ENCODE measurements at regions not wholly inside any gene's neighbourhood (a gene's known extent, or its start where the extent isn't known, plus 50 kb on each side); places are given as distances from the start of the nearest gene placed in this dataset.

DNA sequence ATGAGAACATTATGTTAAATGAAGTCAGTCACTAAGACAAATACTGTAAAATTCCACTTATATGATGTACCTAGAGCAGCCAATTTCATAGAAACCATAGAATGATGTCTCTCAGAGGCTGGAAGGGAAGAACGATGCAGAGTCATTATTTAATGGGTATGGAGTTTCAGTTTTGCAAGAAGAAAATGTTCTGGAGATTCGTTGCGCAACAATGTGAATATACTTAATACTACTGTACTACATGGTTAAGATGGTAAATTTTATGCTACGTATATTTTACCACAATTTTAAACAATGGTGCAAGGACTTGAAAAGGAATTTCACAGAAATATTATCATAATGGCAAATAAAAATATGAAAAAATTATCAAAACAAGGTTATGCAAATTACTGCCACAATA lies 972.6 kb downstream of the KCNMA1 start:
- H3K27ac ChIP-seq, result no peak overlapping the region
- 91 to 95% (median 92%) methylated on average over 4 of the region's 4 CpGs for WGBS, 4 donors
- no peak for TF ChIP-seq POLR2A (IDR thresholded peaks at IDR 0.05)
- TF ChIP-seq, protein P1, sequence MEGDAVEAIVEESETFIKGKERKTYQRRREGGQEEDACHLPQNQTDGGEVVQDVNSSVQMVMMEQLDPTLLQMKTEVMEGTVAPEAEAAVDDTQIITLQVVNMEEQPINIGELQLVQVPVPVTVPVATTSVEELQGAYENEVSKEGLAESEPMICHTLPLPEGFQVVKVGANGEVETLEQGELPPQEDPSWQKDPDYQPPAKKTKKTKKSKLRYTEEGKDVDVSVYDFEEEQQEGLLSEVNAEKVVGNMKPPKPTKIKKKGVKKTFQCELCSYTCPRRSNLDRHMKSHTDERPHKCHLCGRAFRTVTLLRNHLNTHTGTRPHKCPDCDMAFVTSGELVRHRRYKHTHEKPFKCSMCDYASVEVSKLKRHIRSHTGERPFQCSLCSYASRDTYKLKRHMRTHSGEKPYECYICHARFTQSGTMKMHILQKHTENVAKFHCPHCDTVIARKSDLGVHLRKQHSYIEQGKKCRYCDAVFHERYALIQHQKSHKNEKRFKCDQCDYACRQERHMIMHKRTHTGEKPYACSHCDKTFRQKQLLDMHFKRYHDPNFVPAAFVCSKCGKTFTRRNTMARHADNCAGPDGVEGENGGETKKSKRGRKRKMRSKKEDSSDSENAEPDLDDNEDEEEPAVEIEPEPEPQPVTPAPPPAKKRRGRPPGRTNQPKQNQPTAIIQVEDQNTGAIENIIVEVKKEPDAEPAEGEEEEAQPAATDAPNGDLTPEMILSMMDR (IDR thresholded peaks at IDR 0.05), result no peak
- H3K4me1 ChIP-seq (replicated peaks in 1 of 2), result no peaks in the 10 kb centered on the region
- intact Hi-C loops (cut with DNase I), result no loop called here
- H3K9me3 ChIP-seq (replicated peaks in 1 of 3), result no peaks in the 10 kb centered on the region
- H3K27me3 ChIP-seq, result no peaks in the 10 kb centered on the region
- no peak overlapping the region for H3K4me3 ChIP-seq
- DNase-seq, result no peak
- no peaks in the 10 kb centered on the region for H3K36me3 ChIP-seq (replicated peaks in 1 of 2)

DNA sequence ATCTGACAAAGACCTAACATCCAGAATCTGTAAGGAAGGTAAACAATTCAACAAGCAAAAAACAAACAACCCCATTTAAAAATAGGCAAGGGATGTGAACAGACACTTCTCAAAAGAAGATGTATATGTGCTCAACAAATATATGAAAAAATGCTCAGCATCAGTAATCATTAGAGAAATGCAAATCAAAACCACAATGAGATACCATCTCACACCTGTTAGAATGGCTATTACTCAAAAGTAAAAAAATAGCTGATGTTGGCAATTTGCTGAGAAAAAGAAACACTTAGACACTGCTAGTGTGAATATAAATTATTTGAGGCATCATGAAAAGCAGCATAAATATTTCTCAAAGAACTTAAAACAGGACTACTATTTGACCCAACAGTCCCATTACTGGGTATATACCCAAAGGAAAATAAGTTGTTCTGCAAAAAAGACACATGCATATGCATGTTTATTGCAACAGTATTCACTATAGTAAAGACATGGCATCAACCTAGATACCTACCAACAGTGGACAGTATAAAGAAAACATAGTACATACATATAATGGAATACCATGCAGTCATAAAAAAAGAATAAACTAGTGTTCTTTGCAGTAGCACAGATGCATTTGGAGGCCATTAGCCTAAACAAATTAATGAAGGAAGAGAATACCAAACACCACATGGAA lies 980.1 kb downstream of the KCNMA1 start:
- DNase-seq, result no peak
- H3K27me3 ChIP-seq, result no peaks in the 10 kb centered on the region
- no peaks in the 10 kb centered on the region for H3K9me3 ChIP-seq (replicated peaks in 1 of 3)
- H3K36me3 ChIP-seq (replicated peaks in 1 of 2), result no peaks in the 10 kb centered on the region
- H3K4me1 ChIP-seq (replicated peaks in 1 of 2), result no peaks in the 10 kb centered on the region
- H3K27ac ChIP-seq, result no peak overlapping the region
- intact Hi-C loops (cut with DNase I), result no loop called here
- TF ChIP-seq, protein P1 (IDR thresholded peaks at IDR 0.05), result no peak
- TF ChIP-seq POLR2A (IDR thresholded peaks at IDR 0.05), result no peak
- H3K4me3 ChIP-seq, result no peak overlapping the region

DNA sequence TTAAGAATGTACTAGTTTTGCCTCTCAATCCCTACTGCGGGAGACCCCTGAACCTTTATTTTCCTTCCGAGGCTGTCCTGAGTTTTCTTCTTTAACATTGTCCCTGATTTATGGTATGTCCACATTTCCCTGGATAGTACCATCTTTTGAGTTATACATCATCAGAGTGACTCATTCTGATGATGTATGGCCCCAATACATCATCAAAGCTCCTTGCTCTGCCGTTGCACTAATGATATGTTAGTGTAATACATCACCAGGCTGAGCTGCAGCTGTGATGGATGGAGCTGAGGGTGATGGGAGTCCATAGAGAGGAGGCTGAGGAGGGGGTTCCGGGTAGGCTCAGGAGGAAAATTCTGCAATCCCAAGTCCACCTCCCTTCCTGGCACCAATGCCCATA lies 986.5 kb downstream of the KCNMA1 start:
- no peak overlapping the region for H3K27ac ChIP-seq
- intact Hi-C loops (cut with DNase I), result no loop called here
- no peaks in the 10 kb centered on the region for H3K36me3 ChIP-seq (replicated peaks in 1 of 2)
- H3K4me3 ChIP-seq, result no peak overlapping the region
- DNase-seq, result no peak
- no peaks in the 10 kb centered on the region for H3K9me3 ChIP-seq (replicated peaks in 1 of 3)
- whole genome bisulfite sequencing, 4 donors, result 39 to 48% (median 44%) methylated on average over 4 of the region's 4 CpGs
- no peaks in the 10 kb centered on the region for H3K4me1 ChIP-seq (replicated peaks in 1 of 2)
- H3K27me3 ChIP-seq, result no peaks in the 10 kb centered on the region
- TF ChIP-seq, protein P1 (IDR thresholded peaks at IDR 0.05), result no peak
- TF ChIP-seq POLR2A (IDR thresholded peaks at IDR 0.05), result no peak

DNA sequence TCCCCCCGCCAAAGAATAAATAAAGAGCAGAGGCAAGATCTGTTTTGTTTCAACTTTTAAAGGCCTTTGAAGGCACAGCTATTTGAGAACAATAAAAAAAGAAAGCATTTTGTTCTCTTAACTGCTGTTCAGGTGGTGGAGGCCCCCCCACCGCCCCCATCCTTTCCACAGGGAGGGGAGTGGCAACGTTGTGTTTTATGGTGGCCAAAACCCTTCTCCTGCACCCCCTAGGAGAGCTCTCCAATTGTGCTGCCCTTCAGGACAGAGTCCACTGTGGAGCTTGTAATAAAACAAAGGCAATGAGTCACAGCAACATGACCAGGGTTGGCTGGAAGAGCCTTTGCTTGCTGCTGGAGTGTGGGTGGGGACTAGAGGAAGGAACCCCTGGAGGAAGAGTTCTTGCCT lies 987.9 kb downstream of the KCNMA1 start:
- no peaks in the 10 kb centered on the region for H3K27me3 ChIP-seq
- no peaks in the 10 kb centered on the region for H3K9me3 ChIP-seq (replicated peaks in 1 of 3)
- intact Hi-C loops (cut with DNase I), result no loop called here
- no peaks in the 10 kb centered on the region for H3K4me1 ChIP-seq (replicated peaks in 1 of 2)
- no peak for DNase-seq
- H3K36me3 ChIP-seq (replicated peaks in 1 of 2), result no peaks in the 10 kb centered on the region
- H3K27ac ChIP-seq, result no peak overlapping the region
- no peak for TF ChIP-seq POLR2A (IDR thresholded peaks at IDR 0.05)
- TF ChIP-seq, protein P1 (IDR thresholded peaks at IDR 0.05), result no peak
- H3K4me3 ChIP-seq, result no peak overlapping the region
- WGBS, 4 donors, result 58 to 86% (median 72%) methylated on average over 3 of the region's 3 CpGs

Measured in adrenal gland (tissue), 9 donors.